ENCODE measurements at regions not wholly inside any gene's neighbourhood (a gene's known extent, or its start where the extent isn't known, plus 50 kb on each side); places are given as distances from the start of the nearest gene placed in this dataset.

- DNase-seq (ENCODE audit: low read depth), result no peak
- H3K4me3 ChIP-seq (ENCODE audit: low read depth, low read length), result no peak overlapping the region
- TF ChIP-seq, protein P1, sequence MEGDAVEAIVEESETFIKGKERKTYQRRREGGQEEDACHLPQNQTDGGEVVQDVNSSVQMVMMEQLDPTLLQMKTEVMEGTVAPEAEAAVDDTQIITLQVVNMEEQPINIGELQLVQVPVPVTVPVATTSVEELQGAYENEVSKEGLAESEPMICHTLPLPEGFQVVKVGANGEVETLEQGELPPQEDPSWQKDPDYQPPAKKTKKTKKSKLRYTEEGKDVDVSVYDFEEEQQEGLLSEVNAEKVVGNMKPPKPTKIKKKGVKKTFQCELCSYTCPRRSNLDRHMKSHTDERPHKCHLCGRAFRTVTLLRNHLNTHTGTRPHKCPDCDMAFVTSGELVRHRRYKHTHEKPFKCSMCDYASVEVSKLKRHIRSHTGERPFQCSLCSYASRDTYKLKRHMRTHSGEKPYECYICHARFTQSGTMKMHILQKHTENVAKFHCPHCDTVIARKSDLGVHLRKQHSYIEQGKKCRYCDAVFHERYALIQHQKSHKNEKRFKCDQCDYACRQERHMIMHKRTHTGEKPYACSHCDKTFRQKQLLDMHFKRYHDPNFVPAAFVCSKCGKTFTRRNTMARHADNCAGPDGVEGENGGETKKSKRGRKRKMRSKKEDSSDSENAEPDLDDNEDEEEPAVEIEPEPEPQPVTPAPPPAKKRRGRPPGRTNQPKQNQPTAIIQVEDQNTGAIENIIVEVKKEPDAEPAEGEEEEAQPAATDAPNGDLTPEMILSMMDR (IDR thresholded peaks at IDR 0.05; ENCODE audit: insufficient read depth, low read depth, low read length), result no peak
Measured at GRCh38 chr2:101617796-101618195, 79.7 kb upstream of the MAP4K4 start.

DNA sequence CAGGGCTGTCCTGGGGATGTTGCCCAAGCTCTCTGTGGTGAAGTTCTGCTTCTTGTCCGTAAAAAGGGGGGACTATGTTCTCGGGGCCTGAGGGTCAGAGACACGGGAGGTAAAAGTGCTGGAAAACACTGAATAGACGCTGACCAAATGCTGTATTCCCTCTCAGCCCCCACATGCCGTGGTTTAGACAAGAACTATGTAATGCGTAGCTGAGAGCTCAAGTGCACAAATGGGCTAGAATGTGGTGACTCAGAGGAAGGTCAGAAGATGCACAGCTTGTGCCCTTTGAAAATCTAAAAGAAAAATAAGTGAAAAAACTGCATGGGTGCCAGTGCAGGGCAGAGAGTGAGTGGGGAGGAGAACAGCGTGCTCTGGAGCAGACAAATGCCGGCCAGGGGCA is 80.3 kb upstream of the MAP4K4 start:
- H3K4me3 ChIP-seq (ENCODE audit: low read depth, low read length), result no peak overlapping the region
- TF ChIP-seq, protein P1 (IDR thresholded peaks at IDR 0.05; ENCODE audit: insufficient read depth, low read depth, low read length), result no peak
- DNase-seq (ENCODE audit: low read depth), result peak; percentile 76

- TF ChIP-seq, protein P1 (IDR thresholded peaks at IDR 0.05; ENCODE audit: insufficient read depth, low read depth, low read length), result no peak
- no peak for DNase-seq (ENCODE audit: low read depth)
- H3K4me3 ChIP-seq (ENCODE audit: low read depth, low read length), result no peak overlapping the region
Measured at GRCh38 chr2:101614127-101614759, 83.3 kb upstream of the MAP4K4 start.

- no peak for DNase-seq (ENCODE audit: low read depth)
- H3K4me3 ChIP-seq (ENCODE audit: low read depth, low read length), result no peak overlapping the region
- TF ChIP-seq, protein P1 (IDR thresholded peaks at IDR 0.05; ENCODE audit: insufficient read depth, low read depth, low read length), result no peak
Measured at GRCh38 chr2:101613056-101613704, 84.3 kb upstream of the MAP4K4 start.

DNA sequence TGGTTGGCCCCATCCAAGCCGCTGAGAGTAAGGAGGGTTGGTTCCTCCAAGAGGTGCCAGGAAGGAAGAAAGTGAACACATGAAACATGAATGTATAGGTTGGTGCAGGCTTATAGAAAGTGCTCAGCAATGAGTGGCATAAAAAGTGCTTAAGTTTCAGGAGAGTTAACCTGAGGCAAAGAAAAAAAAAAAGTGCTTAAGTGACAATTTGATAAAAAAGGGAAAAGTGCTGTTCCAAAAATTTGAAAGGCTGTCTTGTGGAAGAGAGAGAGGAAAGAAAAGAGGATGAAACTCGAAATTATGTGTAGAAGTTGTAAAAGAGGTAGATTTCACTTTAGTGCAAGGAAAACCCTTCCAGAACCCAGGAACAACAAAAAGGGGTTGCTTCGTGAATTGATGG is 85.5 kb upstream of the MAP4K4 start:
- no peak overlapping the region for H3K4me3 ChIP-seq (ENCODE audit: low read depth, low read length)
- TF ChIP-seq, protein P1 (IDR thresholded peaks at IDR 0.05; ENCODE audit: insufficient read depth, low read depth, low read length), result no peak
- no peak for DNase-seq (ENCODE audit: low read depth)

DNA sequence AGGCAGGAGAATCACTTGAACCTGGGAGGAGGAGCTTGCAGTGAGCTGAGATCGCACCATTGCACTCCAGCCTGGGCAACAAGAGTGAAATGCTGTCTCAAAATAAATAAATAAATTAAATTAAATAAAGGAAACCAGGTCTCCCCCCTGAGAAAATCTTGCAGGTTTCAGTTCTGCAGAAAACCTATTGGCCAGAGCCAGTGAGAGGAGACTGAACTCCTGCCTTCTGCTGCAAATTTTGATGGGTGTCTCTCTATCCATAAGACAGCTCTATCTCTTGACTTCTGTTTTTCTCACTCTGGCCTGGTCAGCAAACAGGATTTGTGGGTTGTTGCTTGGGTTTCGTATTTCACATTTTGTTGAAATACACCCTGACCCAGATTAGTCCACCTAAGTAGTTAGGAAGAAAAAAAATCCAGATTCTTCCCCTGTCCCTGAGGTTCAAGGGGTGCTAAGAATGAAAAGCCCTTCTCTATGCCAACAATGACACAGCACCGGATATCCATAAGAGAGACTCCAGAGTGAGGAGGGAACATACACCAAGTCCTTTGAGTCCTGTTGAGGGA is 86.7 kb upstream of the MAP4K4 start:
- no peak overlapping the region for H3K4me3 ChIP-seq (ENCODE audit: low read depth, low read length)
- TF ChIP-seq, protein P1 (IDR thresholded peaks at IDR 0.05; ENCODE audit: insufficient read depth, low read depth, low read length), result no peak
- DNase-seq (ENCODE audit: low read depth), result no peak

Measured in fibroblast of villous mesenchyme (primary cell).